Stimulated activated CD8-positive, alpha-beta memory T cell treated with anti-CD3 and anti-CD28 coated beads, Interleukin-15, amount 100 ng/mL, for 4 hours (primary cell): ENCODE measurements at regions not wholly inside any gene's neighbourhood (a gene's known extent, or its start where the extent isn't known, plus 50 kb on each side); places are given as distances from the start of the nearest gene placed in this dataset.
"Not testable (repeated sequence)": the region's sequence is repeated elsewhere in the genome, so short reads cannot be mapped to it uniquely, and the experiment has no call there.

Experiments used
- DNase-seq, 2 donors: peaks; one replicate each; pipeline ENCODE4 v3.0.0-alpha.2; 2020; ENCODE audit warnings: low read depth in 2 of 2

GRCh38 chr2:192558637-192559036 is 363.9 kb upstream of the TMEFF2 start:
- DNase-seq: no peak

GRCh38 chr2:192555740-192556139 is 361.0 kb upstream of the TMEFF2 start:
- DNase-seq: no peak

- DNase-seq: no peak
Observed at GRCh38 chr2:192551760-192552159, 357.0 kb upstream of the TMEFF2 start.

GRCh38 chr2:192546565-192546964 is 351.8 kb upstream of the TMEFF2 start:
- no peak for DNase-seq

GRCh38 chr2:192544371-192544955 is 349.7 kb upstream of the TMEFF2 start:
- DNase-seq: no peak

- not testable (repeated sequence) for DNase-seq
Observed at GRCh38 chr2:192542148-192543066, 347.7 kb upstream of the TMEFF2 start.

- DNase-seq: no peak
Observed at GRCh38 chr2:192539306-192539705, 344.6 kb upstream of the TMEFF2 start.

- DNase-seq: no peak
Observed at GRCh38 chr2:192536922-192537624, 342.3 kb upstream of the TMEFF2 start.

GRCh38 chr2:192535956-192536921 is 341.5 kb upstream of the TMEFF2 start:
- no peak for DNase-seq

- no peak for DNase-seq
Observed at GRCh38 chr2:192534072-192534471, 339.3 kb upstream of the TMEFF2 start.

GRCh38 chr2:192524642-192525251 is 330.0 kb upstream of the TMEFF2 start:
- DNase-seq: not testable (repeated sequence)

GRCh38 chr2:192524214-192524613 is 329.5 kb upstream of the TMEFF2 start:
- not testable (repeated sequence) for DNase-seq

GRCh38 chr2:192515937-192516336 is 321.2 kb upstream of the TMEFF2 start:
- DNase-seq: no peak

GRCh38 chr2:192513575-192513974 is 318.8 kb upstream of the TMEFF2 start:
- DNase-seq: no peak

GRCh38 chr2:192507836-192508450 is 313.2 kb upstream of the TMEFF2 start:
- DNase-seq: not testable (repeated sequence)

GRCh38 chr2:192500550-192501200 is 305.9 kb upstream of the TMEFF2 start:
- DNase-seq: no peak

- no peak for DNase-seq
Observed at GRCh38 chr2:192499476-192499875, 304.7 kb upstream of the TMEFF2 start.

GRCh38 chr2:192498747-192499146 is 304.0 kb upstream of the TMEFF2 start:
- no peak for DNase-seq

- DNase-seq: not testable (repeated sequence)
Observed at GRCh38 chr2:192488158-192488557, 293.4 kb upstream of the TMEFF2 start.

GRCh38 chr2:192487636-192488035 is 292.9 kb upstream of the TMEFF2 start:
- DNase-seq: no peak
